GM19438 (cell line): ENCODE measurements at regions not wholly inside any gene's neighbourhood (a gene's known extent, or its start where the extent isn't known, plus 50 kb on each side); places are given as distances from the start of the nearest gene placed in this dataset.

Experiments
- ATAC-seq: cut with Tn5 transposase; IDR thresholded peaks from one replicate; pipeline ENCODE4 v1.9.1; 2021; ENCODE audit warnings: low read depth; ENCODE audit not compliant: unreplicated experiment

GRCh38 chr2:215527736-215528135, 91.9 kb upstream of the FN1 start:
- ATAC-seq = no peak

DNA sequence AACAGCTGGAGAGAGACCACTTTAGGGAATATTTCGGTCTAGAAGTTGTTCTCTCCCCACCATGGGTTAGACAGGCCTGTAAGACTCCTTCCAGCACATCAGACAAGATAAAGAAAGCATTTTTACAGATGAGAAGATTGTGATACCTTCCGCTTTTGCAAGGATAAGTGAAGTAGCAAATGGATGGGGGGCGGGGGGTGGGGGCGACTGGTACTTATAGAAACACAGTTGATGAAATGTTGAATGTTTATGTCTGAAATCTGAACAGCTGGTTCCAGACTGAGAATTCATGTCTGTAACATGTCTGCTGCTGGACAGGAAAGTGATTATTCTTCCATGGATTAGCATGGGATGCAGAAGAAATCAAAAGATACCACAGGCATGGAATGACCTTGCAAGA, 90.5 kb upstream of the FN1 start:
- no peak for ATAC-seq

DNA sequence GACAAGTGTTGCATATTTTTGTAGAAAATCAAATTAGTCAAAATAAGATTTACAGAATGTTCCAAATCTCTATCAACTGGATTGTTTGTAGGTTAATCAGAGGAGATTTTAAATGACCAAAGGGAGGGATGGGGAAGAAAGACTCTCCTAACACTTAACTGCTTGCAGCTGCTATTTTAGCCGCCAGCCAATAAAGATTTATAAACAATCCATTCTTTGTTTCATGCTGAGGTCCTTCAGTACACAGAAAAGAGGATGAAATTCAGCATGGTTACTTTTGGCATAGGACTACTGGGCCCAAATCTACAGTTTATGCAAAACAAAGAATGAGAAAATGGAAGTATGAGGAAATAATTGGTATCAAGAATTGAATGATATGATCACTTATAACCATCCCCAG, 86.4 kb upstream of the FN1 start:
- no peak for ATAC-seq

DNA sequence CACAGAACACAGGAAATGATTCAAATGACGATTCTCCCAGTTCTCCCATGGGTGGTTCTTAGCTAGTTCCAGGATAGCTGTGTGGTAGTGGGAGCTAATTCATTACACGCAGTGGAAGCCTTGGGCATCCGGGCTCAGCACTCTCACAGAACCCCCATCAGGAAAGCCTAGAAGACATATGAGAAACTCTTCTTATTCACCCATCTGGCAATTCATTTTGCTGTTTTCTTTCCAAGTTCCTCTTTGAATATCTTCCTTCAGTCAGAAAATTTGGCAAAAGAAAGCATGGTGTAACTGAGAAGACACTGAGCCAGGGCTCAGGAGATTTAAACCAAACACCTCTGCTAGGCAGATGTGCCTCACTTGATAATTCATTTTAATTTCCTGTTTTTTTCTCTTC, 85.2 kb upstream of the FN1 start:
- ATAC-seq = no peak

DNA sequence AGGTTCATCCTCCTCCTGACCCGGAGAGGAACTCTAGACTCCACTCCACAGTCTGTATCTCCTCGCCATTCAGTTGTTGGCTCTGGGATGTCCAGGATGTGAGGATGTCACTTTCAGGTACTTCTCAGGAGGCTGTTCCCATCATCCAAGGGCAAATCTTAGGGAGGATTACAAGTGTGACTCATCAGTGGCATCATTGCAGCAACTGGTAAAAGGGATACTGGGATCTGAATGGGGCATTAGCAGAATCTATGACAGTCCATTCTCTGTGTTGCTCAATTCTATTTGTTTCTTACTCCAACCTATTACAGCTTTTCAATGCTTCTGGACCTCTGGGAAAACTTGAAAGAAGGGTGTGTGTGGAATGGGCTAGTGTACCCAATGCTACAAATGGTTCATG, 81.5 kb upstream of the FN1 start:
- no peak for ATAC-seq

GRCh38 chr2:215514516-215514915, 78.6 kb upstream of the FN1 start:
- no peak for ATAC-seq

DNA sequence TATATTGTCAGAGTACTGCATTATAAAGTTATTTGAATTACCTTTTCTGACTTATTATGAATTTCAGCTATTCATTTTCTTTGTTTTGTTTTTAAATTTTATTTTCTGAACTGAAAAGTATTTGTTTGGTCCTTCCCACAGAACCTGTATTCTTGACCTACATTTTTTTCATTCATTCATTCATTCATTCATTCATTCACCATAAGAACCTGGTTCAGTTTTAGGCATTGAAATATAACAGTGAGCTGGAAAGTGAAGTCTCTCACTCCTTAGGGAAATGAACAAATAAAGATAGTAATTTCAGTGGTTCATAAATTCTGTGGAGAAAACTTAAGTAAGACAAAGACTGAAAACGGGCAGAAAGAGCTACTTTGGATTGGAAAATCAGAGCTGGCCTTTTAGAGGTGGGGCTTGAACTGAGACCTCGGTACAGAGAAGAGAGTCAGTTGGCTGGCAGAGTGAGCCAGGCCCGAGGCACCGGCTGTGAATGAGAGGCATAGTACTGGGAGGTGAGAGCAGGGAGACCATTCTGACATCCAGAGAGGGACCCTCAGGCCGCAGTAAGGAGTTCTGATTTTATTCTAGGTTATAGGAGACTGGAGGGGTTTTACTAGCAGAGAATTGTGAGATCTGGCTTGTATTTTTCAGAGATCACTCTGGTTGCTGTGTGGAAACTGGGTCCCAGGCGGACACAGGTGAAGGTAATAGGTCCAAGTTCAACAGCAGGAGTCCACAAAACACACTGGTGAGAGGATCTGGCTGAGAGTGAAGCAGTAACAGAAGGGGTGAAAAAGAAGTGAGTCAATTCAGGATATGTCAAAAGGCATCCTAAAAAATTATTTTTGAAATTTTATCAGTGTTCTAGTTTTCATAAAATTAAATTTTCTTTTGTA, 75.8 kb upstream of the FN1 start:
- no peak for ATAC-seq

- ATAC-seq = no peak
These were observed 72.0 kb upstream of the FN1 start for GRCh38 chr2:215507836-215508235.

DNA sequence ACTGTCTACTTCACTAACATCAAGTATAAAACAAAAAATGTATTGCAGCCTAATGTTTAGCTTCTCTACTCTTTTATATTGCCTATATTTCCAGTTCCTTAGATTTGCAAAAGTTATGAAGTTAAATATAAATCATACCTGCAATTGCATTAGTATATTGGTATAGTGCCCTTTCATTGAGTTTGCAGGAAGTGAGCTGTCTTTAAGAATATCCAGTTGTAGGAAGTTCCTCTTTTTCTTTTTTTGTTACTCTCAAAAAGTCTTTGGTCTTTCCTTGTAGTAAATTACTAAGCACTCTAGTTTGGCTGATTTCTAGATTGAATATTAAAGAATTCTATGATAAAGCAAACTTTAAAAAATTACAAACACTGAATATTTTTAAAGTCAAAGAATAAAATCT, 71.3 kb upstream of the FN1 start:
- ATAC-seq = no peak

DNA sequence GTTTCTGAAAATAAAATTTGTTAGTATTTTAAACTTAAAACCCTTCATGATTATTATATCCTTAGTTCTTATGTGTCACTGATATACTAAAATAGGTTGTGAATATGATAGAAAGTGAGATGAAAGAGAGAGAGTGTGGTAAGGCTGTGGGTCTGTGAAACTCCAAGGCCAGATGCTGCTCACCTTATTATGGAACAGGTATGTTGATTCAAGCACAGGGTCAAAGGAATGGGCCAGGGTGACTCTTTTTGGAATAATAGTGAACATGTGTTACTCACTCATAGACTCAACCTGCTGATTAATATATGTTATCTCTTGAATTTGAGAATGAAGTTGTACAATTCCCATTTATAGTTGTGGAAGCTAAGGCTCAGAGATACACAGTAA, 70.7 kb upstream of the FN1 start:
- ATAC-seq = no peak

DNA sequence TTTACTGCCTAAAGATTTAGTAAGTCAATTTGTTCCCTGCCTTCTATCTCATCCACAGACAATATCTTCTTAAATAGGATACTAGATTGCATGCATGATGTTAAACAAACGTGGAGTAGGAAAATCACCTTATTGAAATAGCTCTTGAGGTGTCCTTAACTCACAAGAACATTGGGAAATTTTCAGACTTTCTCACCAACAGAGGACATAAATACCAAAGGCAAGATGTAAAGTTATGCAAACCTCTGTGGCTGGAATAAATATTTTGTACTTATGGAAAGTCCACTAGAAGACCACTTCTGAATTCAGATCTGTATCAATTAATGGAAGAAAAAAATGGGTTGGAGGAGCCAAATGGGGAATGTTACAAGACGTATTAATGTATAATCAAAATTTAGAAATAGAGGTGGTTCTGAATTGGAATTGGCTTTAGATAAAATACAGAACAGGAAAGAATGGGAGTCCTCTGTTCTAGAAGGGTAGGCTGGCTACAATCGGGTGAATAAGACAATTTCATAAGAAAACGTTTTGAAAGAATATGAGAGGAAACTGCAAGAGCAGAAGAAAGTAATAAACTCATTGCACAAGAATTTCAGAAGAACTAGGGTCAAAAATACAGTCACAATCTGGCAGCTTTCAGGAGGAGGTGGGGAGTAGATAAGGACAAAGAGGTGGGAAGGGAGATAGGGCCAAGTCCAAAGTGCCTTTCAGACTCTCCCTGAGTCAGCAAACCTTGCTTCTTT, 69.3 kb upstream of the FN1 start:
- ATAC-seq = no peak

DNA sequence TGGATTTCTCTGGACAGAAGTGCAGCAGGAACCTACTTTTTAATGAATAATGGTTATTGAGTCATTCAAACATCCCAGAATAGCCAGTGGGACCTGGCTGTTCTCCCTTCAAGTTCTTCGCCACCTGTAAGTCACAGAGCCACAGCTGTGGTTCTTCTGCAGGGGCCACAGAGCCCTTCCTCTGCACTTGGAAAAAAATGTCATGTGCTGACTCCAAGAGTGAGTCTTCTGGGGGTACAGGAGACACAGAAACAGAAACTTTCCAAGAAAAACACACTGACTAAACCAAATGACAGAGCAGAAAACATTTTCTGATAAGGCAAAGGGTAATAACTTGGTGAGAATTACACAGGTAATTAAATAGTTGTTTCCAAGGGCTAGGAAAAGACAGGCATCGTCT, 68.7 kb upstream of the FN1 start:
- no peak for ATAC-seq

- ATAC-seq = no peak
These were observed 67.5 kb upstream of the FN1 start for GRCh38 chr2:215503381-215503780.

DNA sequence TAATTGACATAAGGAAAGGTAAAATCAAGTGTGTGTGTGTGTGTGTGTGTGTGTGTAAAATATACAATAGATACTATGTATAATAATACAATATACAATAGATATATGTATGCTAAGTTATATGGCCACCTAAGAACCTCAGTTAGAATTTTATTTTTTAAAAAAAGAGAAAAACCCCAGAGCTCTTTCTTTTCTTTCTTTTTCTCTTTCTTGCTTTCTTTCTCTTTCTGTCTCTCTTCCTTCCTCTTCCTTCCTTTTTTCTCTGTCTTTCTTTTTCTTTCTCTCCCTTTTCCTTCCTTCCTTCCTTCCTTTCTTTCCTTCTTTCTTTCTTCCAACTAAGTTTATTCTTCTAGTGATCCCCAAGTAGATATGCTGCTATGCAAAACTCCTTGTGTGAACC, 64.6 kb upstream of the FN1 start:
- no peak for ATAC-seq

DNA sequence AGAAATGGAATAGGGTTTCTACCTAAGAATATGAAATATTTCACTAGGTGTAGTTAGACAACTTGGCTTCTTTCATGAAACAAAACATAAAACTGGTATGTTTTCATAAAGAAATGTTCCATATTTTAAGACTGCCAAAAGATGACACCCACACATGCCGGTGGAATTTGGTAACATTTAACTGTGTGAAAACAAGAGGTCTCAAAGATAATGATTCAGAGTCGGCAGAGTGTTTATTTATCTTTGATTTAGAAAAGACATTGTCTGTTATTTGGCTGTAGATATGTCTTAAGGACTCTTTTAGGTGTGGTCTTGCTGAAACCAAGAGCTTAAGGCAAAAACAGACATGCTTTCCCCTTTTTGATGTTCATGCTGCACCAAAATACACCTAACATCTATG, 63.5 kb upstream of the FN1 start:
- no peak for ATAC-seq

GRCh38 chr2:215498431-215498830, 62.6 kb upstream of the FN1 start:
- no peak for ATAC-seq

- no peak for ATAC-seq
These were observed 57.5 kb upstream of the FN1 start for GRCh38 chr2:215493376-215493775.

GRCh38 chr2:215489288-215489848, 53.5 kb upstream of the FN1 start:
- no peak for ATAC-seq

DNA sequence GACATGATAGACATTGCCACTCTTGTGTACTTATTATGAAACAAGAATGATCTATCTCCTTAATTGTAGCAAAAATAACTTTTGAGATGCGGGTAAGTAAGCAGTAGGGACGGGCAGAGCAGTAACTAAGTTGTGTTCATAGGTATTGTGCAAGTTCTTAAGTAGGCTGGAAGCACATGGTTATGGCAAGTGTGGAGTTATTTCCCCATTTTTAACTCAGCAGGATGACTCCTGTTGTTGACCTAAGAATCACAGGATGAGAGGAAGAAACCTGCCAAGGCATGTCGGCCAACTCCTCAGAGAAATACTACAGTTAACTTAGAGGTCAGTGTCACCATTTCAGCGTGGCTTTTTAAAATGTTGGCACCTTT, 51.1 kb upstream of the FN1 start:
- ATAC-seq = no peak

DNA sequence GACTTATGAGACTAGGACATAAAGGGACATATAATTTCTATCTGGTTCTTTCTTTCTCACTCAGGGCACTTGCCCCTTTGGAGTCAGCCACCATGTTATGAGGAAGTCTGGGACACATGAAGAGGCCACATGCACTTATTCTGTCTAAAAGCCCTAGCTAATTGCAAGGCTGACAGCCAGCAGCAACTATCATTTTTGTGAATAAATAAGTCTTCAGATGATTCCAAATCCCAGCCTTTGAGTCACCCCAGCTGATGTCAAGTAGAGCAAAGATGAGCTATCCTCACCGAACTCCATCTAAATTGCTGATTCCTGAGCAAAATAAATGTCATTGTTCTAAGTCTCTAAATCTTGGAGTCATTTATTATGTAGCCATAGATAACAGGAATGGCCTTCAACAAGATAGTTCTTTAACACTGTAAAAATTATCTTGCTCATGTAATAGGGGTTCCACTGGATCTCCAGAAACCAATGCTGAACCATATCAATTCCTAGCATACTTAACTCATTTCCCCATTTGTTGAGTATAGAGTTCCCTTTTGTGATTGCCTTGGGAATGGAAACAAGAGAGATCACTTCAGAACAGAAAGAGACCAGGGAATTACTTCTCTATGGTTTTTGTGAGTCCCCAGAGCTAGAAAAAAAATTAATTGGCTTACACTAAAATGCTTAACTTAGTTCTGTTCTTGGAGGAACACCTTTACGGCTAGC, 50.6 kb upstream of the FN1 start:
- ATAC-seq = no peak
